ENCODE measurements at regions not wholly inside any gene's neighbourhood (a gene's known extent, or its start where the extent isn't known, plus 50 kb on each side); places are given as distances from the start of the nearest gene placed in this dataset.

DNA sequence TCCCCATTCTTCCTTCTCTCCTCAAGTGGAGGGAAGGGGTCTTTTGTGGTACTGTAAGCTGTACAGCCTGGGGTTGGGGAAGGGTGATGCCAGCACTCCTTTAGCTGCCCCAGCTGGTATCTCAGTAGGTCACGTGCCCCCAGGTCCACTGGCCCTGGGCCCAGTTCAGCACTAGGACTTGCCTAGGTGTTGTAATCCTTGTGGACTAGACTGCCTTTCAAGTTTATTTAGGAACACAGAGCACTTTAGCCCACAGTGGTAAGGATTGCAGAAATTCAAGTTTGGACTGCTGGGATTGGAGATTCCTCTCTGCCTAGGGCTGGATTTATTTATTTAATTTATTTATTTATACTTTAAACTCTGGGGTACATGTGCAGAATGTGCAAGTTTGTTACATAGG, 569.6 kb downstream of the AACS start:
- DNase-seq, result no peak
- H3K27me3 ChIP-seq (ENCODE audit: insufficient read depth, low read depth, severe bottlenecking), result peaks cover 9% of the 10 kb centered on the region

DNA sequence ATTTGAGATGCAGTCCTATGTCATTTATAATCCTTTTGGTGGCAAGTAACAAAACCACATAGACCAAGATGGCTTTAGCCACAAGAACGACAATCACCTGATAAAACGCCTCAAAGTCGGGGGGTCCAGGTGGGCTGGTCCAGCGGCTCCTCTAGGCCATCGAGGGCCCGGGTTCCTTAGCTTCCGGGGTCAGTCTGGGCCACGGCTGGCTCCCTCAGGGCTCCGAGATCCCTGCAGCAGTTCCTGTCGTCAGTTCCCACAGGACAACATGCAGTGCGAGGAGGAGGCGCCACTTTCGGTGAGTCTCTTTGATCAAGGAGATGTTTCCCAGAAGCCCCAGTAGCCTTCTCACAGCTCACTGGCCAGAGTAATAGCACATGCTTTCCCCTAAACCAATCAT, 574.6 kb downstream of the AACS start:
- no peaks in the 10 kb centered on the region for H3K36me3 ChIP-seq
- no peaks in the 10 kb centered on the region for H3K9me3 ChIP-seq (ENCODE audit: severe bottlenecking)
- DNase-seq, result no peak
- H3K27me3 ChIP-seq (ENCODE audit: insufficient read depth, low read depth, severe bottlenecking), result peaks cover 9% of the 10 kb centered on the region
- TF ChIP-seq, protein P1, sequence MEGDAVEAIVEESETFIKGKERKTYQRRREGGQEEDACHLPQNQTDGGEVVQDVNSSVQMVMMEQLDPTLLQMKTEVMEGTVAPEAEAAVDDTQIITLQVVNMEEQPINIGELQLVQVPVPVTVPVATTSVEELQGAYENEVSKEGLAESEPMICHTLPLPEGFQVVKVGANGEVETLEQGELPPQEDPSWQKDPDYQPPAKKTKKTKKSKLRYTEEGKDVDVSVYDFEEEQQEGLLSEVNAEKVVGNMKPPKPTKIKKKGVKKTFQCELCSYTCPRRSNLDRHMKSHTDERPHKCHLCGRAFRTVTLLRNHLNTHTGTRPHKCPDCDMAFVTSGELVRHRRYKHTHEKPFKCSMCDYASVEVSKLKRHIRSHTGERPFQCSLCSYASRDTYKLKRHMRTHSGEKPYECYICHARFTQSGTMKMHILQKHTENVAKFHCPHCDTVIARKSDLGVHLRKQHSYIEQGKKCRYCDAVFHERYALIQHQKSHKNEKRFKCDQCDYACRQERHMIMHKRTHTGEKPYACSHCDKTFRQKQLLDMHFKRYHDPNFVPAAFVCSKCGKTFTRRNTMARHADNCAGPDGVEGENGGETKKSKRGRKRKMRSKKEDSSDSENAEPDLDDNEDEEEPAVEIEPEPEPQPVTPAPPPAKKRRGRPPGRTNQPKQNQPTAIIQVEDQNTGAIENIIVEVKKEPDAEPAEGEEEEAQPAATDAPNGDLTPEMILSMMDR (IDR thresholded peaks at IDR 0.05; ENCODE audit: low read depth, low read length), result no peak
- H3K4me3 ChIP-seq (ENCODE audit: low read depth, low read length), result no peak overlapping the region
- H3K27ac ChIP-seq, result no peak overlapping the region

More for the DNA sequence above, 569.6 kb downstream of the AACS start:
- no peaks in the 10 kb centered on the region for H3K9me3 ChIP-seq (ENCODE audit: severe bottlenecking)
- H3K27ac ChIP-seq, result no peak overlapping the region
- TF ChIP-seq, protein P1 (IDR thresholded peaks at IDR 0.05; ENCODE audit: low read depth, low read length), result no peak
- H3K36me3 ChIP-seq, result no peaks in the 10 kb centered on the region
- H3K4me3 ChIP-seq (ENCODE audit: low read depth, low read length), result no peak overlapping the region

DNA sequence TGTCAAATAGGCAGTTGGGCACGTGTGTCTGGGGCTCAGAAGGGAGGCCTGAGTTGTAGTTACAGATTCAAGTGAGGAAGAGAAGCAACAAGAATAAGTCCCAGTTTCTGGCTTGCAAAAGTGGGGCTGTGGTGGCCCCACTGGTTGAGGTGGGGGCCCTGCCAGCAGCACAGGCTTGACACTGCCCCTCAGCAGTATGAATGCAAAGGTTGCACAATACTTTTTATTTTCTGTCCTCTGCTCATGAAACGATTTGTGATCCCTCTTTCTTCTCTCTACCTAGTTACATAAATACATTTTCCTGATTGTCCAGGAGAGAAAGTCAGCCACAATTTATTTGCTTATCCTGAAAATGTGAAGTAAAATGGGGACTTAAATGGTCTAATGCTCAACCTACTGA, 577.8 kb downstream of the AACS start:
- no peak for DNase-seq
- TF ChIP-seq, protein P1 (IDR thresholded peaks at IDR 0.05; ENCODE audit: low read depth, low read length), result no peak
- Histone ChIP-seq H3K4me3 (ENCODE audit: low read depth, low read length) (no peak overlapping the region), H3K36me3 (no peaks in the 10 kb centered on the region), H3K27me3 (ENCODE audit: insufficient read depth, low read depth, severe bottlenecking) (no peaks in the 10 kb centered on the region), H3K9me3 (ENCODE audit: severe bottlenecking) (peaks cover under 1% of the 10 kb centered on the region), H3K27ac (no peak overlapping the region)

DNA sequence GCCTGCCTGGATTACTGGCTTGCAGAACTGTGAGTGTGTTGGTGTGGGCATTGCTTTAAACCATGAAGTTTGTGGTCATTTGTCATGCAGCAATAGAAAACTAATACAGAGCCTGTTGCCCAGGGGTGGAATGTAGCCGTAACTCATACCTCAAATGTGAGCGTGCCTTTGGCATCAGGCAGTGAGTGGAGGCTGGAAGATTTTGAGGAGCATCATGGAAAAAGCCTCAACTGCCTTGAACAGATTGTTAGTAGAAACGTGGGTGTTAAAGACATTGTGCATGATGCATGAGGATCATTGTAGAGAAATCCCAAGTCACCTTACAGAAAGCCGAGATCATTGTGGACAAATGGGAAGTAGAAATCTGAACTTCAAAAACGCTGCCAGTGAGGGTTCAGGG, 580.5 kb downstream of the AACS start:
- no peaks in the 10 kb centered on the region for H3K36me3 ChIP-seq

DNA sequence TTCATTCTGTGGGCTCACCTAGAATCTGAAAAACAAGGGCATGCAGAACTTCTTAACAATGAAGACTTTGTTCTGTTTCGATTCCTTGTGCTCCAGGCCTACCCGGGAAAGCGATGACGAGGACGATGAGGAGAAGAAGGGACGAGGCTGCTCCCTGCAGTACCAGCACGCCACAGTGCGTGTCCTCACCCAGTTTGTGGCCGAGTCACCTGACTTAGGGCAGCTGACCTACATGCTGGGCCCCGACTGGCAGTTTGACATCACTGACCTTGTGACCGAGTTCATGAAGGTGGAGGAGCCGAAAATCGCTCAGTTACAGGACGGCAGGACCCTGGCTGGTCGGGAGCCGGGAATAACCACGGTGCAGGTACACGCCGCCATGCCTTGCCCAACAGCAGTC, 585.4 kb downstream of the AACS start:
- Histone ChIP-seq H3K27ac (no peak overlapping the region), H3K9me3 (ENCODE audit: severe bottlenecking) (peaks cover 2% of the 10 kb centered on the region), H3K36me3 (no peaks in the 10 kb centered on the region), H3K4me3 (ENCODE audit: low read depth, low read length) (no peak overlapping the region), H3K27me3 (ENCODE audit: insufficient read depth, low read depth, severe bottlenecking) (peaks cover 3% of the 10 kb centered on the region)
- DNase-seq, result no peak
- TF ChIP-seq, protein P1 (IDR thresholded peaks at IDR 0.05; ENCODE audit: low read depth, low read length), result no peak

More for the DNA sequence above, 580.5 kb downstream of the AACS start:
- Histone ChIP-seq H3K27me3 (ENCODE audit: insufficient read depth, low read depth, severe bottlenecking) (peaks cover 1% of the 10 kb centered on the region), H3K9me3 (ENCODE audit: severe bottlenecking) (peaks cover 2% of the 10 kb centered on the region), H3K27ac (no peak overlapping the region), H3K4me3 (ENCODE audit: low read depth, low read length) (no peak overlapping the region)
- TF ChIP-seq, protein P1 (IDR thresholded peaks at IDR 0.05; ENCODE audit: low read depth, low read length), result no peak
- no peak for DNase-seq

DNA sequence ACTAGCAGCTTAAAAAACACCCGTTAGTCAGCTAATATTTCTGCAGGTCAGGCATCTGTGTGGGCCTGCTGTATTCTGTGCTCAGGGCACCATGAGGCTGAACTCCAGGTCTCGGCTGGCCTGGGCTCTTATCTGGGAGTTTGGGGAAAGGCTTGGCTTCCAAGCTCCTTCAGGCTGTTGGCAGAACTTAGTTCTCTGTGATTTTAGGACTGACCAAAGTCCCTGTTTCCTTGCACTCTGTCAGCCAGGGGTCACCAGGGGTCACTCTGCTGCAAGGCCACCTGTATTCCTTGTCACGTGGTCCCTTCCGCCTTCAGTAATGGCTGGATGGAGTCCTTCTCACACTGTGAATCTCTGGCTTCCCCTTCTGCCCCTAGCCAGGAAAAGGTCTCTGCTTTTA, 586.4 kb downstream of the AACS start:
- H3K27ac ChIP-seq, result no peak overlapping the region
- TF ChIP-seq, protein P1 (IDR thresholded peaks at IDR 0.05; ENCODE audit: low read depth, low read length), result no peak
- peaks cover 6% of the 10 kb centered on the region for H3K27me3 ChIP-seq (ENCODE audit: insufficient read depth, low read depth, severe bottlenecking)
- no peak for DNase-seq
- H3K36me3 ChIP-seq, result no peaks in the 10 kb centered on the region
- peaks cover 2% of the 10 kb centered on the region for H3K9me3 ChIP-seq (ENCODE audit: severe bottlenecking)
- H3K4me3 ChIP-seq (ENCODE audit: low read depth, low read length), result no peak overlapping the region
